H1 (cell line): ENCODE measurements at regions not wholly inside any gene's neighbourhood (a gene's known extent, or its start where the extent isn't known, plus 50 kb on each side); places are given as distances from the start of the nearest gene placed in this dataset.

Source experiments
- EGR1 ChIP-seq: IDR thresholded peaks from 2 replicates; pipeline ENCODE4 v1.6.1; 2011; ENCODE audit warnings: low read depth, low read length, borderline replicate concordance
- JUND ChIP-seq: IDR thresholded peaks from 2 replicates; pipeline ENCODE4 v1.6.1; 2011; ENCODE audit warnings: mild to moderate bottlenecking, improper control_type of control experiment, low read length
- NANOG ChIP-seq: IDR thresholded peaks from 2 replicates; pipeline ENCODE4 v1.6.1; 2011; ENCODE audit warnings: low read length, low read depth, mild to moderate bottlenecking, inconsistent platforms; ENCODE audit not compliant: insufficient read depth, poor library complexity, severe bottlenecking
- PHF8 ChIP-seq: fragments of 200-600 bp; sonication (generic); conservative IDR thresholded peaks from 2 replicates; pipeline ENCODE4 v1.7.1; 2012; ENCODE audit warnings: low read depth, mild to moderate bottlenecking, inconsistent platforms, low read length, moderate library complexity
- POLR2A ChIP-seq, 2 experiments: IDR thresholded peaks; 1 replicate in 1 of 2; 2 replicates in 1 of 2; pipeline ENCODE4 v1.6.1; 2011; ENCODE audit warnings: low read depth in 2 of 2, low read length in 2 of 2, mild to moderate bottlenecking in 2 of 2; ENCODE audit errors: control extremely low read depth in 1 of 2
- SUZ12 ChIP-seq: fragments of 200-600 bp; sonication (generic); IDR thresholded peaks from 2 replicates; pipeline ENCODE4 v1.6.1; 2012; ENCODE audit warnings: mild to moderate bottlenecking, inconsistent platforms, low read length, moderate library complexity, mixed read lengths
- TAF1 ChIP-seq: IDR thresholded peaks from 2 replicates; pipeline ENCODE4 v1.6.1; 2011; ENCODE audit warnings: mild to moderate bottlenecking, low read depth, low read length
- YY1 ChIP-seq: IDR thresholded peaks from 2 replicates; pipeline ENCODE4 v1.6.1; 2011; ENCODE audit warnings: low read depth, mild to moderate bottlenecking, low read length
- TF ChIP-seq, protein P1 (sequence below): IDR thresholded peaks from 2 replicates; pipeline ENCODE4 v1.6.1; 2012; ENCODE audit warnings: inconsistent platforms
- TF ChIP-seq, protein P2 (sequence below): IDR thresholded peaks from 2 replicates; pipeline ENCODE4 v1.6.1; 2011; ENCODE audit warnings: low read length, improper control_type of control experiment
- TF ChIP-seq, protein P3 (sequence below): IDR thresholded peaks from 2 replicates; pipeline ENCODE4 v1.6.1; 2012; ENCODE audit warnings: inconsistent platforms
- TF ChIP-seq, protein P4 (sequence below): IDR thresholded peaks from 2 replicates; pipeline ENCODE4 v1.6.1; 2011; ENCODE audit warnings: low read depth, mild to moderate bottlenecking, low read length; ENCODE audit not compliant: insufficient read depth

DNA sequence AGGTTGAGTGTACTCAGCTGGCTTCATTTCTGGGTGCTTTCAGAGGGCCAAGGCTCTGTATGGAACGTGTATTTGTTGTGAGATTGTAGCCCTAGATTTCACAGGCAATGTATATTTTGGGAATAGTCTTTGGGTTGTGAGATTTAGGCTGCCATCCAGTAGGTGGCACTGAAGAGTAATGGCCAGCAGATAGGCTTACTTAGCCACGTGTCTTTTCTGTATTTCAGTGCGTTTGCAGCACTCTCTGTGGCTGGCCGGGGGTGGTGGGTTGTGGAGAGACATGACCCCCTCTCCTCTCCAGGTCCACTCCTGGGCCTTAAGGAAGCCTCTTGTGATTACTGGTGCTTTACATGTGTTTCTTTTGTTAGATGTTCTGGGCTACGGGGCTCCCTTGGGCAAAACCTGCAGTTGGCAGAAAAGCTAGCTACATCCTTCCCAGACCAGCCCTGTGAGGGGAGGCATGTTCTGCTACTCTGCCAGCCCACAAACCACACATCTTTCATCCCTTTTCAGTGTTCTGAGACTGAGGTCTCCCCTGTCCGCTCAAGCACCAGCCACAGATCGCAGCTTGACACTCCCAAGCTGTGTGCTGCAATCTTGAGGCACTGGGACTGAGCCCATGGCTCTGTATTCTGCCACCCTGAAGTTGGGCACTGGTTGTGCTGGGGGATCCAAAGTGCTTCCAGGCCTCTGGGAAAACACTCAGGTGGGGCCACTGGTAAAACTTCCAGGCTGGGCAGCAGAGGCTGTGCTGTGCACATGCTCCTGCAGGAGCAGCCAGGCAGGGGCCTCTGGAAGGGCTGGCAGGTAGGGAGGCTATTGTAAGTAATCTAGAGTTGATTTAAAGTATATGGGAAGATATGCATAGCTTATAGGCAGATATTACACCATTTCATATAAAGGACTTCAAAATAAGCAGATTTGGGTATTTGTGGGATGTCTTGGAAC lies 1096.8 kb upstream of the PCDH20 start (continued):
- TF ChIP-seq SUZ12, result no peak
- TF ChIP-seq, protein P1, sequence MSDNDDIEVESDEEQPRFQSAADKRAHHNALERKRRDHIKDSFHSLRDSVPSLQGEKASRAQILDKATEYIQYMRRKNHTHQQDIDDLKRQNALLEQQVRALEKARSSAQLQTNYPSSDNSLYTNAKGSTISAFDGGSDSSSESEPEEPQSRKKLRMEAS, result peak; percentile 93
- no peak for TF ChIP-seq JUND
- TF ChIP-seq EGR1, result no peak
- 0 out of 2 replicates have a peak, but pooled peaks have one; percentile 35 for TF ChIP-seq PHF8
- TF ChIP-seq NANOG, result no peak
- TF ChIP-seq, protein P2, sequence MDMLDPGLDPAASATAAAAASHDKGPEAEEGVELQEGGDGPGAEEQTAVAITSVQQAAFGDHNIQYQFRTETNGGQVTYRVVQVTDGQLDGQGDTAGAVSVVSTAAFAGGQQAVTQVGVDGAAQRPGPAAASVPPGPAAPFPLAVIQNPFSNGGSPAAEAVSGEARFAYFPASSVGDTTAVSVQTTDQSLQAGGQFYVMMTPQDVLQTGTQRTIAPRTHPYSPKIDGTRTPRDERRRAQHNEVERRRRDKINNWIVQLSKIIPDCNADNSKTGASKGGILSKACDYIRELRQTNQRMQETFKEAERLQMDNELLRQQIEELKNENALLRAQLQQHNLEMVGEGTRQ, result peak; percentile 62; the same call in 1 of the 2 replicates
- TF ChIP-seq TAF1, result no peak
- TF ChIP-seq, protein P3, sequence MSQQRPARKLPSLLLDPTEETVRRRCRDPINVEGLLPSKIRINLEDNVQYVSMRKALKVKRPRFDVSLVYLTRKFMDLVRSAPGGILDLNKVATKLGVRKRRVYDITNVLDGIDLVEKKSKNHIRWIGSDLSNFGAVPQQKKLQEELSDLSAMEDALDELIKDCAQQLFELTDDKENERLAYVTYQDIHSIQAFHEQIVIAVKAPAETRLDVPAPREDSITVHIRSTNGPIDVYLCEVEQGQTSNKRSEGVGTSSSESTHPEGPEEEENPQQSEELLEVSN, result peak; percentile 79
- 0 out of 2 replicates have a peak, but pooled peaks have one; percentile 19 for TF ChIP-seq YY1
- peak in 1 of 2 experiments; percentile 42; a peak in 1 of 3 replicates for TF ChIP-seq POLR2A (IDR thresholded peaks at IDR 0.05; ENCODE audit: control extremely low read depth in 1 of 2, low read depth in 2 of 2, low read length in 2 of 2)
- TF ChIP-seq, protein P4, sequence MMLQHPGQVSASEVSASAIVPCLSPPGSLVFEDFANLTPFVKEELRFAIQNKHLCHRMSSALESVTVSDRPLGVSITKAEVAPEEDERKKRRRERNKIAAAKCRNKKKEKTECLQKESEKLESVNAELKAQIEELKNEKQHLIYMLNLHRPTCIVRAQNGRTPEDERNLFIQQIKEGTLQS, result no peak
